Neural progenitor cell (in vitro differentiated cells): ENCODE measurements at regions not wholly inside any gene's neighbourhood (a gene's known extent, or its start where the extent isn't known, plus 50 kb on each side); places are given as distances from the start of the nearest gene placed in this dataset.

Experiments
- CTCF ChIP-seq: fragments of 200-600 bp; sonication (generic); IDR thresholded peaks from 2 replicates; pipeline ENCODE4 v1.5.1; 2017; ENCODE audit warnings: antibody characterized with exemption, mild to moderate bottlenecking
- EZH2 ChIP-seq: fragments of 200-600 bp; sonication (generic); IDR thresholded peaks from 2 replicates; pipeline ENCODE4 v1.6.1; 2017; ENCODE audit warnings: antibody characterized with exemption, mild to moderate bottlenecking, moderate library complexity

- no peak for TF ChIP-seq CTCF
- no peak for TF ChIP-seq EZH2
These were observed 531.7 kb downstream of the SLITRK1 start for GRCh38 chr13:83350569-83350968.
